GM21390 (cell line): ENCODE measurements at regions not wholly inside any gene's neighbourhood (a gene's known extent, or its start where the extent isn't known, plus 50 kb on each side); places are given as distances from the start of the nearest gene placed in this dataset.

Source experiments
- ATAC-seq: cut with Tn5 transposase; IDR thresholded peaks from one replicate; pipeline ENCODE4 v1.9.1; 2021; ENCODE audit not compliant: unreplicated experiment

GRCh38 chr7:46203926-46204325, 282.9 kb upstream of the IGFBP3 start:
- no peak for ATAC-seq

- ATAC-seq, result no peak
These were observed 281.3 kb upstream of the IGFBP3 start for GRCh38 chr7:46202379-46202778.

- no peak for ATAC-seq
These were observed 280.9 kb upstream of the IGFBP3 start for GRCh38 chr7:46201961-46202360.

GRCh38 chr7:46198701-46199100, 277.6 kb upstream of the IGFBP3 start:
- no peak for ATAC-seq

- no peak for ATAC-seq
These were observed 276.9 kb upstream of the IGFBP3 start for GRCh38 chr7:46197785-46198540.

- no peak for ATAC-seq
These were observed 274.9 kb upstream of the IGFBP3 start for GRCh38 chr7:46195934-46196333.

GRCh38 chr7:46192271-46192670, 271.2 kb upstream of the IGFBP3 start:
- no peak for ATAC-seq

GRCh38 chr7:46191776-46192175, 270.7 kb upstream of the IGFBP3 start:
- no peak for ATAC-seq

GRCh38 chr7:46191296-46191695, 270.2 kb upstream of the IGFBP3 start:
- no peak for ATAC-seq

- no peak for ATAC-seq
These were observed 268.3 kb upstream of the IGFBP3 start for GRCh38 chr7:46189255-46189790.

GRCh38 chr7:46186131-46186530, 265.1 kb upstream of the IGFBP3 start:
- ATAC-seq, result no peak

- no peak for ATAC-seq
These were observed 258.1 kb upstream of the IGFBP3 start for GRCh38 chr7:46179061-46179610.

- ATAC-seq, result no peak
These were observed 257.6 kb upstream of the IGFBP3 start for GRCh38 chr7:46178661-46179060.

GRCh38 chr7:46177821-46178220, 256.7 kb upstream of the IGFBP3 start:
- no peak for ATAC-seq

GRCh38 chr7:46175221-46175620, 254.1 kb upstream of the IGFBP3 start:
- no peak for ATAC-seq

- no peak for ATAC-seq
These were observed 253.1 kb upstream of the IGFBP3 start for GRCh38 chr7:46174196-46174580.

GRCh38 chr7:46173476-46174195, 252.6 kb upstream of the IGFBP3 start:
- ATAC-seq, result no peak

GRCh38 chr7:46170792-46171191, 249.7 kb upstream of the IGFBP3 start:
- ATAC-seq, result no peak

GRCh38 chr7:46170021-46170420, 248.9 kb upstream of the IGFBP3 start:
- ATAC-seq, result no peak

- ATAC-seq, result no peak
These were observed 248.3 kb upstream of the IGFBP3 start for GRCh38 chr7:46169384-46169755.

GRCh38 chr7:46168671-46169383, 247.8 kb upstream of the IGFBP3 start:
- ATAC-seq, result no peak
